Panc1 (cell line): ENCODE measurements at regions not wholly inside any gene's neighbourhood (a gene's known extent, or its start where the extent isn't known, plus 50 kb on each side); places are given as distances from the start of the nearest gene placed in this dataset.

Experiments used
- ATAC-seq: fragments of 200-7000 bp; cut with Tn5 transposase; 2 replicates; pipeline ENCODE4 v1.9.1; 2020; ENCODE audit warnings: mild to moderate bottlenecking, moderate library complexity
- BruUV-seq: library from RNA; stranded (reverse); fragments of 400-500 nt; replicated peaks from 2 replicates; lab custom pipeline; 2021; lab: Mats Ljungman, UMichigan
- CTCF ChIA-PET: fragments of 300-600 bp; sonication (Branson Sonifier 250); formaldehyde crosslinking; loops from one replicate; lab custom pipeline; 2022; ENCODE audit warnings: antibody characterized with exemption; lab: Charles Lee
- POLR2A ChIA-PET: fragments of 300-600 bp; sonication (Branson Sonifier 250); formaldehyde crosslinking; loops from one replicate; lab custom pipeline; 2022; ENCODE audit warnings: antibody characterized with exemption; lab: Charles Lee
- DNase-seq: peaks from one replicate; pipeline ENCODE4 v3.0.0-alpha.2; 2010; ENCODE audit warnings: low read depth, low spot score
- H3K27ac ChIP-seq: 2 replicates; pipeline ENCODE4 v1.5.1; 2011; ENCODE audit warnings: mild to moderate bottlenecking, low read length, inconsistent platforms
- H3K27me3 ChIP-seq: fragments of 200-500 bp; sonication (Bioruptor generic); 2 replicates; pipeline ENCODE4 v1.6.0; 2014; ENCODE audit warnings: low read length, inconsistent platforms; ENCODE audit not compliant: control insufficient read depth, insufficient read depth
- H3K36me3 ChIP-seq: fragments of 200-500 bp; sonication (Bioruptor generic); 2 replicates; pipeline ENCODE4 v1.5.1; 2014; ENCODE audit warnings: inconsistent platforms, mild to moderate bottlenecking, low read length, moderate library complexity; ENCODE audit not compliant: control insufficient read depth, insufficient read depth
- H3K4me1 ChIP-seq: 2 replicates; pipeline ENCODE4 v1.5.1; 2011; ENCODE audit warnings: inconsistent platforms, mild to moderate bottlenecking, low read length, moderate library complexity; ENCODE audit not compliant: control insufficient read depth, insufficient read depth
- H3K4me3 ChIP-seq, 2 experiments: 2 replicates each; pipeline ENCODE4 v1.5.1; 2011 to 2012; ENCODE audit warnings: low read depth in 2 of 2, low read length in 2 of 2, mild to moderate bottlenecking in 2 of 2, inconsistent platforms in 1 of 2, moderate library complexity in 1 of 2
- H3K9me3 ChIP-seq: fragments of 200-500 bp; sonication (Bioruptor generic); 2 replicates; pipeline ENCODE4 v1.5.1; 2014; ENCODE audit warnings: low read depth, mild to moderate bottlenecking, inconsistent platforms, low read length, moderate library complexity; ENCODE audit not compliant: control insufficient read depth, insufficient read depth
- CTCF ChIP-seq: fragments of 450-650 bp; IDR thresholded peaks from 2 replicates; pipeline ENCODE4 v1.5.1; 2017; ENCODE audit warnings: mild to moderate bottlenecking
- POLR2AphosphoS5 ChIP-seq: IDR thresholded peaks from 2 replicates; pipeline ENCODE4 v1.6.1; 2012; ENCODE audit warnings: mild to moderate bottlenecking, low read depth, low read length, moderate library complexity
- REST ChIP-seq, 2 experiments: IDR thresholded peaks; 2 replicates each; pipeline ENCODE4 v1.6.1; 2011 to 2012; ENCODE audit warnings: low read depth in 2 of 2, control low read depth in 1 of 2, low read length in 1 of 2, mild to moderate bottlenecking in 1 of 2, moderate library complexity in 1 of 2; ENCODE audit not compliant: insufficient read depth in 1 of 2
- SIN3A ChIP-seq: IDR thresholded peaks from 2 replicates; pipeline ENCODE4 v1.6.1; 2012; ENCODE audit warnings: low read depth, mild to moderate bottlenecking, low read length, moderate library complexity, borderline replicate concordance; ENCODE audit not compliant: insufficient read depth
- TCF7L2 ChIP-seq: IDR thresholded peaks from 2 replicates; pipeline ENCODE4 v1.6.1; 2011; ENCODE audit warnings: mild to moderate bottlenecking, low read depth, low read length, inconsistent platforms
- in situ Hi-C: cut with HindIII; loops from 2 replicates; pipeline ENCODE4 v1.10.0; 2016; ENCODE audit warnings: low sequenced_read_pairs, low pct_unique_long_range_greater_than_20kb
- intact Hi-C: fragments of 100-400 bp; cut with micrococcal nuclease; formaldehyde crosslinking; loops from one replicate; pipeline ENCODE4 v1.10.0; 2022; ENCODE audit not compliant: unreplicated experiment

GRCh38 chr18:51429644-51430043, 232.2 kb upstream of the MEX3C start:
- Histone ChIP-seq H3K36me3 (no peaks in the 10 kb centered on the region), H3K9me3 (no peaks in the 10 kb centered on the region), H3K27ac (no peak overlapping the region), H3K4me3 (no peak overlapping the region), H3K27me3 (no peaks in the 10 kb centered on the region), H3K4me1 (no peaks in the 10 kb centered on the region)
- TF ChIP-seq CTCF (no peak), SIN3A (no peak), REST (IDR thresholded peaks at IDR 0.05; ENCODE audit: insufficient read depth in 1 of 2, low read depth in 2 of 2, low read length in 1 of 2) (no peak), TCF7L2 (no peak), POLR2AphosphoS5 (no peak)
- ATAC-seq (no peak), DNase-seq (no peak)
- CTCF ChIA-PET, result no interaction called here
- BruUV-seq, result no TSS peak
- in situ Hi-C loops (no loop called here), intact Hi-C loops (no loop called here)
- POLR2A ChIA-PET, result no interaction called here

GRCh38 chr18:51430538-51430937, 233.1 kb upstream of the MEX3C start:
- no peaks in the 10 kb centered on the region for H3K9me3 ChIP-seq
- ChIA-PET POLR2A (no interaction called here), CTCF (no interaction called here)
- H3K36me3 ChIP-seq, result no peaks in the 10 kb centered on the region
- DNase-seq (no peak), ATAC-seq (no peak)
- BruUV-seq, result no TSS peak
- intact Hi-C loops, result no loop called here
- no peak overlapping the region for H3K4me3 ChIP-seq
- no peaks in the 10 kb centered on the region for H3K27me3 ChIP-seq
- H3K4me1 ChIP-seq, result no peaks in the 10 kb centered on the region
- no peak overlapping the region for H3K27ac ChIP-seq
- in situ Hi-C loops, result no loop called here
- TF ChIP-seq REST (IDR thresholded peaks at IDR 0.05; ENCODE audit: insufficient read depth in 1 of 2, low read depth in 2 of 2, low read length in 1 of 2) (no peak), SIN3A (no peak), TCF7L2 (no peak), POLR2AphosphoS5 (no peak)
